NCI-H2171 (cell line): ENCODE measurements at regions not wholly inside any gene's neighbourhood (a gene's known extent, or its start where the extent isn't known, plus 50 kb on each side); places are given as distances from the start of the nearest gene placed in this dataset.

ENCODE experiments used
- DNase-seq: peaks from one replicate; lab custom pipeline; 2025; lab: John Stamatoyannopoulos, UW

GRCh38 chr16:52874042-52874441, 178.7 kb downstream of the CHD9NB start:
- DNase-seq, result no peak

- DNase-seq, result no peak
Observed at GRCh38 chr16:52872731-52873130, 180.0 kb downstream of the CHD9NB start.

GRCh38 chr16:52871481-52871880, 181.2 kb downstream of the CHD9NB start:
- no peak for DNase-seq

GRCh38 chr16:52869243-52869642, 183.5 kb downstream of the CHD9NB start:
- DNase-seq, result no peak

- DNase-seq, result no peak
Observed at GRCh38 chr16:52863000-52863399, 189.7 kb downstream of the CHD9NB start.

- peak; percentile 70 for DNase-seq
Observed at GRCh38 chr16:52861614-52862022, 191.1 kb downstream of the CHD9NB start.

GRCh38 chr16:52855463-52855862, 197.2 kb downstream of the CHD9NB start:
- no peak for DNase-seq

- no peak for DNase-seq
Observed at GRCh38 chr16:52852978-52853377, 199.7 kb downstream of the CHD9NB start.

- no peak for DNase-seq
Observed at GRCh38 chr16:52851211-52851740, 201.4 kb downstream of the CHD9NB start.

- DNase-seq, result no peak
Observed at GRCh38 chr16:52843381-52843780, 209.3 kb downstream of the CHD9NB start.

GRCh38 chr16:52837251-52837650, 215.4 kb downstream of the CHD9NB start:
- DNase-seq, result no peak

- DNase-seq, result no peak
Observed at GRCh38 chr16:52834736-52835465, 217.8 kb downstream of the CHD9NB start.

- no peak for DNase-seq
Observed at GRCh38 chr16:52832771-52833170, 219.9 kb downstream of the CHD9NB start.

- DNase-seq, result no peak
Observed at GRCh38 chr16:52827456-52827855, 225.2 kb downstream of the CHD9NB start.

- peak; percentile 90 for DNase-seq
Observed at GRCh38 chr16:52825892-52826291, 226.8 kb downstream of the CHD9NB start.

- no peak for DNase-seq
Observed at GRCh38 chr16:52819808-52820207, 232.9 kb downstream of the CHD9NB start.

GRCh38 chr16:52819405-52819804, 233.3 kb downstream of the CHD9NB start:
- DNase-seq, result no peak

- no peak for DNase-seq
Observed at GRCh38 chr16:52817696-52818095, 235.0 kb downstream of the CHD9NB start.

GRCh38 chr16:52816993-52817392, 235.7 kb downstream of the CHD9NB start:
- DNase-seq, result no peak

- no peak for DNase-seq
Observed at GRCh38 chr16:52812678-52813556, 239.8 kb downstream of the CHD9NB start.

- DNase-seq, result no peak
Observed at GRCh38 chr16:52805559-52806168, 247.0 kb downstream of the CHD9NB start.

- no peak for DNase-seq
Observed at GRCh38 chr16:52800432-52800831, 252.3 kb downstream of the CHD9NB start.

- DNase-seq, result no peak
Observed at GRCh38 chr16:52799149-52799548, 252.2 kb upstream of the TOX3 start.
